ENCODE measurements at regions not wholly inside any gene's neighbourhood (a gene's known extent, or its start where the extent isn't known, plus 50 kb on each side); places are given as distances from the start of the nearest gene placed in this dataset.

GRCh38 chr16:55248494-55248893 lies 75.5 kb upstream of the IRX6 start:
- TF ChIP-seq CTCF (IDR thresholded peaks at IDR 0.05) (no peak), EP300 (IDR thresholded peaks at IDR 0.05) (no peak), POLR2A (IDR thresholded peaks at IDR 0.05) (no peak)
- Histone ChIP-seq H3K36me3 (no peaks in the 10 kb centered on the region), H3K27ac (no peak overlapping the region), H3K9me3 (no peaks in the 10 kb centered on the region), H3K27me3 (no peaks in the 10 kb centered on the region), H3K4me1 (no peaks in the 10 kb centered on the region), H3K4me3 (no peak overlapping the region)
- 51 to 60% methylated on average over 8 of the region's 8 CpGs for WGBS, 2 donors
- no peak for DNase-seq (ENCODE audit: low spot score in 2 of 2)

- Histone ChIP-seq H3K27ac (no peak overlapping the region), H3K36me3 (no peaks in the 10 kb centered on the region), H3K4me3 (no peak overlapping the region), H3K27me3 (no peaks in the 10 kb centered on the region), H3K4me1 (no peaks in the 10 kb centered on the region), H3K9me3 (peaks cover 0 to 7% (median 0%) of the 10 kb centered on the region in 4 donors)
- 83 to 84% methylated on average over 2 of the region's 2 CpGs for WGBS, 2 donors
- no peak for TF ChIP-seq CTCF (IDR thresholded peaks at IDR 0.05)
- no peak for TF ChIP-seq EP300 (IDR thresholded peaks at IDR 0.05)
- TF ChIP-seq POLR2A (IDR thresholded peaks at IDR 0.05) = no peak
- no peak for DNase-seq (ENCODE audit: low spot score in 2 of 2)
Observed at GRCh38 chr16:55249361-55249760, 74.6 kb upstream of the IRX6 start.

- H3K36me3 ChIP-seq = no peaks in the 10 kb centered on the region
- no peak overlapping the region for H3K4me3 ChIP-seq
- WGBS, 2 donors = 65 to 87% methylated on average over 1 of the region's 1 CpG
- H3K4me1 ChIP-seq = no peaks in the 10 kb centered on the region
- no peak for DNase-seq (ENCODE audit: low spot score in 2 of 2)
- H3K9me3 ChIP-seq = peaks cover 0 to 7% (median 0%) of the 10 kb centered on the region in 4 donors
- no peaks in the 10 kb centered on the region for H3K27me3 ChIP-seq
- no peak overlapping the region for H3K27ac ChIP-seq
- TF ChIP-seq CTCF (IDR thresholded peaks at IDR 0.05) = no peak
Observed at GRCh38 chr16:55249936-55250335, 74.1 kb upstream of the IRX6 start.

- Histone ChIP-seq H3K36me3 (no peaks in the 10 kb centered on the region), H3K27me3 (no peaks in the 10 kb centered on the region), H3K27ac (no peak overlapping the region), H3K4me1 (no peaks in the 10 kb centered on the region), H3K4me3 (no peak overlapping the region), H3K9me3 (peaks cover 0 to 7% (median 0%) of the 10 kb centered on the region in 4 donors)
- 71 to 76% methylated on average over 1 of the region's 1 CpG for WGBS, 2 donors
- DNase-seq (ENCODE audit: low spot score in 2 of 2) = no peak
- no peak for TF ChIP-seq CTCF (IDR thresholded peaks at IDR 0.05)
- no peak for TF ChIP-seq POLR2A (IDR thresholded peaks at IDR 0.05)
- TF ChIP-seq EP300 (IDR thresholded peaks at IDR 0.05) = no peak
Observed at GRCh38 chr16:55250701-55251100, 73.3 kb upstream of the IRX6 start.

GRCh38 chr16:55251151-55251550 lies 72.9 kb upstream of the IRX6 start:
- no peaks in the 10 kb centered on the region for H3K36me3 ChIP-seq
- WGBS, 2 donors = 85 to 97% methylated on average over 2 of the region's 2 CpGs
- TF ChIP-seq CTCF (IDR thresholded peaks at IDR 0.05) (no peak), EP300 (IDR thresholded peaks at IDR 0.05) (no peak), POLR2A (IDR thresholded peaks at IDR 0.05) (no peak)

More at GRCh38 chr16:55251151-55251550, 72.9 kb upstream of the IRX6 start:
- Histone ChIP-seq H3K4me1 (no peaks in the 10 kb centered on the region), H3K9me3 (peaks cover 0 to 7% (median 0%) of the 10 kb centered on the region in 4 donors), H3K27ac (no peak overlapping the region), H3K4me3 (no peak overlapping the region), H3K27me3 (no peaks in the 10 kb centered on the region)
- DNase-seq (ENCODE audit: low spot score in 2 of 2) = no peak

Data from tibial nerve (tissue), 4 donors.